Fibroblast of the conjunctiva (primary cell): ENCODE measurements at regions not wholly inside any gene's neighbourhood (a gene's known extent, or its start where the extent isn't known, plus 50 kb on each side); places are given as distances from the start of the nearest gene placed in this dataset.

ENCODE experiments used
- DNase-seq: peaks from one replicate; pipeline ENCODE4 v3.0.0-alpha.2; 2010; ENCODE audit warnings: low read depth

DNA sequence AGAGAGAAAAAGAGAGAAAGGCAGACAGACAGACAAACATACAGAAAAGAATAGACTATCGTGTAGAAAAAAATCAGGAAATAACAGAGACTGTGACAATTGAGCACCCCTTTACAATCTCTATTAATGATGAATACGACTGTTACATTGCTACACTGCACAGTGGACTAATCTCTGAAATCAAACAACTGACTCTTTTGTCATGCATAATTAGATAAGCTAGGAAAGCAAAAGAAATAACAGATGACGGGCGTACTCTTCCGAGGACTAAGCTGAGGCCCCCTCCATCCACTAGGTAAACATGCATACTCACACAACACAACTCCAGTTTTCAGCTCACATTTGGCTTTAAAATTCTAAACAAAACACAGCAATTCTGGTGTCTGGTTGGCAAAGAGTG is 267.0 kb downstream of the NOL4 start:
- DNase-seq: no peak

DNA sequence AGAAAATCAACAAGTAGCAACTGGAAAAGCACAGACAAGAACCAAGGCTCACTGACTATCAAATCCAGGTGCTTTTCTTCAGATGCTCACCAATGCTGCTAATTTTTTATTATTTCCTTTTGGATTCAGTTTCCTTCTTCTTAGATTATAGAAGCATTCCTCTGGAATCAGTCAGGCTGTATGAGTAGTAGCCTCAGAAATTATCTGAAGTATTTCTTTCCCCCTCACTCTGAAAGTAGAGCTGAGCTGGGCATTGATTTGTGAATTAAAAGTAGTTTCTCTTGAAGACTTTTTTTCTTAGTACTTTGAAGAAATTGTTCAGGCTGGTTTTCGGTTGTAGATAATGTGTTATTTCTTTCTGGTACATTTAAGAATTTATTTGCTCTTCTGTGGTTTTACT is 273.7 kb downstream of the NOL4 start:
- DNase-seq: no peak

DNA sequence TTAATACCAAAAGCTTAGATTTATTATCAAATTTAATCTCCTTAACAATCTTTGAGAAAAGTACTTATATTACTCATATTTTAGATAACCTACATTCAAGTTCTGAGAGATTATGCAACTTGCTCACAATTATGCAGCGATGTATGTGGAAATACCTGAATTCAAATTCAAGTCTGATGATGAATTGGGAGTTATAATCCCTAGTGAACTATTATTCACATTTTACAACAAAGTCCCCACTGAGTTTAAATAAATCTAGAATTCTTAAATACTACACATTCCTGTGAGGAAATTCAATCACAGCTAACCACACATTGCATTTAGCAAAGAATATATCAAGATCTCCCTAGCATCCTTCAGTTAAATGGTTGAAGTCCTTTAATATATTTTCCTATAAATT is 278.4 kb downstream of the NOL4 start:
- DNase-seq: no peak

DNA sequence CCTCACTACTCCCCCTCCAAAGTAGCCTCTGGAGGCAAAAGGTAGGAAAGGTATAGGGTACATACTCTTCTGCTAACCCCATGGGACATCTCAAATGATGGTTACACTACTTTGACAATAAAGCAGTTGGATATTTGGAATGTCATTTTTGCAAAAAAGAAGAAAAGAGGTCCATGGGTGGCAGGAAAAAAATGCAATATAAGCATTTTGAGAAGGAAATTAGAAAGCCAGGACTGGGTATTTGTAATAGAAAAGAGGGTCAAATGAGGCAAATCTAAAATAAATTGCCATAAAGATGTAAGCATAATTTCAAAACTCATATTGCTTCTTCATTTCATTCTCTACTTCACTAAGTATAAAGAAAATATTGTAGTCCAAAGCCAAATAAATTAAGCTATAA is 280.2 kb downstream of the NOL4 start:
- DNase-seq: no peak

DNA sequence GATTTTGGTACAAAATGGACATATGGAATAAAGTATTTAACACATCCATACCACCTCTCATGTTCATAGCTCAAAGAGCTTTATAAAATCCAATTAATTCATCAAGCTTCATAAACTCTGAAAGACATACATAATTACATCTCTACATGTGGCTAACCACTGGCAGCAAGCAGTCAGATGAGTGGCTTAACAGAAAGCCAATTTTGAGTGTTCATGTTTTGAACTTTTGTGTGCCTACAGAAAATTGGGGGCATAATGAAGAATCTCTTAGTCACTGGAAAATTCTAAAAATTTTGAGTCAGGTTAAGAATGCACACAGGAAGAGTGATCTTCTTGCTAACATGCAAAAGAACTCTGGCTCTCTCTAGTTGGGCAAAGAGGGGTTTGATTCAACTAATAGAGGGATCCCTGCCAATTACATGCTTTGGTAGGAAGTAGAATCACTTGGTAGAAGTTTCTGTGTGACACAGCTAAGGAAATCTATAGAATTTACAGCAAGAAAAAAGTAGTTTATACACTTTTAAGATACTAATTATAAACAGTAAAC is 287.4 kb downstream of the NOL4 start:
- DNase-seq: no peak

DNA sequence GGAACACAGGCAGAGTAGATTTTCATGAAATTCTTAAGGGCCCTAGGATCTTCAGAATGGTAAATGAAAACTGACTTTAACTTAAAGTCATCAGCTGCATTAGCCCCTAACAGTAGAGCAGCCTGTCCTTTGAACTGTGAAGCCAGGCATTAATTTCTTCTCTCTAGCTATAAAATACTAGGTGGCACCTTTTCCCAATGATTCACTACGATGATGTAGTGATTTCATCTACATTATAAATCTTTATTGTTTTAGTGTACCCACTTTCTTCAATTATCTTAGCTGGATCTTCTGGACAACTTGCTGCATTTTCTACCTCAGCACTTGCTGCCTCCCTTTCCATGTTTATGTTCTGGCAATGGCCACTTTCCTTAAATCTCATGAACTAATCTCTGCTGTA is 290.5 kb downstream of the NOL4 start:
- DNase-seq: no peak

DNA sequence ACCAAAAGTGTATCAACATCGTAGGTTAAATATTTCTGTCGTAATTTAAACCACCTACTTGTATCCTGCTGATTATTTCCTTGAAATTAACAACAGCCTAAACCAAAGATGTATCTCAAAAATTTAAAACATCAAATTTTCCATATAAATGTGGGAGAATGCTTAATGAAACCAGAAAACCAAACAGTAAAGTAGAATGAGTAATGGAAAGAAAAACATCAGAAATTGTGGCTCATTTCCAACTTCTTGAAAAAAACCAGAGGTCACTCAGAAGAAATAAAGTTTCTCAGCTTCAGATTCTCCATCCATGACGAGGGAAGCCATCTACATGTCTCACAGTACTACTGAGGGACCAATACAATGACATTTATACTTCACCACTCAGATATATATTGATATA is 296.5 kb downstream of the NOL4 start:
- DNase-seq: peak; percentile 5

DNA sequence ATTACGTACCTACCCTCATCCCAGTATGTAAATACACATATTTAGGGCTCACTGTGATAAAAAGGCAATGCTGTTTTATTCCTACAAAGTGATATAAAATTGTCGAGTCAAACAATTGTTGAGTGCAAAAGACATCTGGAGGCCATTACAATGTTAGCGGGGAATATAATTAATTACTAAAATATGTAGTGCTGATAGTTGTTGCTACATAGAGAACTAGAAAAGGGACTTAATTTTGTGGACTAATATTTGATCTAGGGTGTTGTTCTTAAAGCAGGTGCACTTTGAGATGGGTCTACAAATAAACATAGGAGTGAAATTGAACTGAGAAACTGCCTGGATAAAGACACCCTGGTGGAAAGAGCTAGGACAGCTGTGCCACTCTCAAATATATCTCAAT is 300.1 kb downstream of the NOL4 start:
- no peak for DNase-seq

DNA sequence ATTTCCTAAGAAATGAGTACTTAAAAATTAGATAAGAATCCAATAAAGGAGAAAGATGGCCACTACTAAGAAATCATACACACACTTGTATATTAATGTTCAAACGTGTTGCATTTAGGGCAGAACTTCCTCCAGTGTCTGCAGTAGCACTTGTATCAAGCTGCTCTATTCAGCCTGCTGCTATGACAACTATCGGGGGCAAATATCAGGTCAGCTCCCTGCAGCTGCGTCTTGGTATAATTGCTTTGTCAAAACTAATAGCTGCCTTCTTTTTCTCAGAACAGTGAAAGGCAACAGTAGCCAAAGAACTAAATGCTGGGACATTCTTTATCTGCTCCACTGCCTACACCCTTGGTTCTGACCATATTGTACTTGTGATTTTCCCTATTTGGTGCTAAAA is 300.7 kb downstream of the NOL4 start:
- no peak for DNase-seq

DNA sequence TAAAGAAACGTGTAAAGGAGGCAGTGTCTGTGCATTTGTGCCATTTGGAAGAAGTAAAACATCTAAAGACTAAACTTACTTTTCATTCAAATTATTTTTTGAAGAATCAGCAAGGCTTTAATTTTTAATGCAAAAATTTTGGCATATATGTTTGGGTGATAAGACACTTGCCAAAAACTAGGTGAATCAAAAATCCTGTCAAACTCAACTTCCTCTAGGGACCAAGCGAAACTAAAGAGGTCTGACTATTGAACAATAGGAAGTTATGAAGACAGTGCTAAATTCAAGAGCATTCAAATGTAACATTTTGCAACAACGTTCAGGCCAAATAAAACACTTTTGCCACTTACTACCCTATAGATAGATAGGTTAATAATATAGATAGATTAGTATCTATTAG is 306.1 kb downstream of the NOL4 start:
- no peak for DNase-seq

DNA sequence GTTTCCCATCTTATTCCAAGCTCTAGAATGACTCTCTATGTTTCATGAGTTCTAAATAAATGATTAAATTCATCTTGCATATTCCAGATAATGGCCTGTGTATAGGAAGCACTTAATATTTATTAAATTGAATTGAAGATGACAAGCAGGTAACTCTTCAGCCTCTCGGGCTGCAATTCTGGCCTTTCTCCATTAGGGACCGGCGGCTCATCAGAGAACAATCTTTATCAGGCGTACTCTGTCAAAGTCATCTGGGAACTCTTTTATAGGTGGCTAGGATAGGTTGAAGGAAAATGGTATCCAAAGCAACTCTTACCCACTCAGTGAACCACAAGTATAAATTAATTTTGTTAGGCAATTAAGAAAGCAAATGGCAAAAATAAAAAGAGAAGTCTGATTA is 308.5 kb downstream of the NOL4 start:
- DNase-seq: no peak

DNA sequence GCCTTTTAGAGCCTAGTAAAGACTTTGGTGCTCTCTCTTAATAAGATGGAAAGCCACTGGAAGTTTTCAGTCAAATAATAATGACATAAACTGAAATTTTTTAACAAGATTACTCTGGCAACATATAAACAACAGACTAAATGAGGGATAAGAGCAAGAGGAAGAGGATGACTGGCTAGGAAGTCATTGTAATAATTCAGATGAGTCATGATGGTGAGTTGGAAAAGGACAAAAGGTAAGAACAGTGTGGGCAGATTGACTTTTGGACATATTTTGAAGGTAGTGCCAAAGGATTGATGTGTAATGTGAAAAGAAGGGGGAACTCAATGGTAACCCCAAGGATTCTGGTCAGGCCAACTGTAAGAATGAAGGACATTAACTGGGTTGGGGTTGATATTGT is 310.3 kb downstream of the NOL4 start:
- DNase-seq: no peak

DNA sequence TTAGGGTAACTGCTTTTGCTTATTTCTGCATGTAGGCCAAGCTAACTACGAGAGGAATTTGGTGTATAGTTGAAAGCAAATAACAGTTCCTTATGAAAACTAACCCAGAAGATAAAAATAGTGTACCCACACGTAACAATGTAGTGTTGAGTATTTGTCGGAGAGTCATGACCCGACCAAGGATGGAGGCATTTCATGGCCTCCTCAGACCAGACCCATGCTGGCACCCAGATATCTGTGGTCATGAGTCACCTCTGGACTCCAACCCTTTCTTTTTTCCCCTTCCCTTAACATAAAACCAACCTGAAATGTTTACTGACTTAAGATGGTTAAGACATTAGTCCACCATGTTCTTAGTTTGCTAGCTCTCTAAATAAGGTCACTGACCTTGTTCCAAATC is 318.7 kb downstream of the NOL4 start:
- DNase-seq: no peak

DNA sequence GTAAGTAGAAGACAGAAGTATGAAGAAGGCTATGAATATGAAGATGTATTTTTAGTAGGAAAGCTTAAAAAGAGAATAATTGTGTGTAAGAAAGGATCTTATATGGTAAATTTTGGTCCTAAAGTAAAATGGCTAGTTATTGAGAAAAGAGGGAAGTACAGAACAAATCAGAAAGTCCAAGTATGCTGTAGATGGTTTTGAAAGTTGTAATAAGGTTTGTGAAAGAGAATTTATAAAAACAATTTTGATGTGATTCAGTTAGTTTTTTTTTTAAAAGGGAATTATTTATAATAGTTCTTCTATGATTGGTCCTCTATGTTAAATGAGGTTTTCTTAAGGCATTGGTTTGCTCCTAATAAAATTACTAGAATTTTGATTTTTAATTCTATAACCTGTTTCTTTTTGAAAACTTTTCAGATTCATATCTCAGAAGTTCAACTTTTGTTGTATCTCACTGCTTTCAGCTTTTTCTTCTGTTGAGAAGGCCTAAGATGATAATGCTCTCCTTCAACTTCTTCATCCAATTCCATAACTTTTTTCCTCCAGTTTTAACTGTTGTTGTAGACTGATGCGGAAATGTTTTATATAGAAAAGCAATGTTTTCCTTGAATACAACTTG is 322.7 kb downstream of the NOL4 start:
- no peak for DNase-seq

DNA sequence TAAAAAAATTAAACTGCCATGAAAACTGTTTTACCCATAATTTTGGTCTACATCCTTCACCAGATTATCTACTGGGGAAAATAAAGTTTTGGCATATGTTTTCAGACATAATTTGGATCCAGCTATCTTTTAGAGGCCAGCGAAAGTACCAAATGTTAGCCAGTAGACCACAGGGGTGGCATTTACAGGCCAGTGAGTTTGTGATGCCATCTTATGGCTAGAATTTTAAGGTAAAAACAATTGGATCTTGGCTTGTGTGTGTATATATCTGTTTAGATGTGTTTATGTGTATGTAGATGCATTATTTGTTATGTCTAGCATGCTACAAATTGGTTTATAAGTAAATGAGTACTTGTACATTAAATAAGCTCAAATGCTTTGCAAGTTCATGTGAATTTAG is 322.6 kb downstream of the ASXL3 start:
- DNase-seq: no peak

DNA sequence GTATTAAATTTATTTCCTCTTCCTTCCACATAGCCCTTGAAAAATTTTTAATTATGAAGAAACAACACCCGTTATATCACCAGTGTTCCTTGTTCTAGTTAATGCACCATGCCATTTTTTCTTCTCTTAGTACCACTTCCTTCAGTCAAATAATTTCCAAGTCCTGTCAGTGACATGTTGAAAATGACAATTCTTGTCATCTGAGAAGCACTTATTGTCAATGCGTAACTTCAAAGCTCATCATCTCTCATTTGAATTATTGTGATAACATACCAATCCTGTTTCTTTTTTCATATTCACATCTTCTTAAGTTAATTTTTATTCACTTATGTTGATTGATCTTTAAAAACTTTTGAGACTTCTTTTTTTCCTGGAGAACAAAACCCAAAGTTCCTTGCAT is 320.4 kb downstream of the ASXL3 start:
- no peak for DNase-seq

DNA sequence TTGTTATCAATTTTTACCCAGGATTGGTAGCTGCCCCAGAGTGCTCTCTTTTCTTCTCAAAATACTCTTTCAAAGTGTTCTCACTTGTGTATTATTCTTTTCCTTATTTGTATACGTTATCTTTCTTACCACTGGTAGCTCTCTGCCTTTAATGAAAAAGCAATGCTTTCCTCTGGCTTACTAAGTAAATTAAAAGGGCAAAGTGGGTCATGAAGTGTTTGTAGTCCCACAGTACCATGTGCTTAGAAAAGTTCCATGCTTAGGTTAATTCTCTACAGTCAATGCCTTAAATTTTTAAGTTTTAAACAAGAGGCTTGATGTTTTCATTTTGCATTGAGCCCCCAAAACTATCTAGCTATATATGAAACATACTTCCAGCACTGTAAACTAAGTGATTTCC is 300.2 kb downstream of the ASXL3 start:
- no peak for DNase-seq

DNA sequence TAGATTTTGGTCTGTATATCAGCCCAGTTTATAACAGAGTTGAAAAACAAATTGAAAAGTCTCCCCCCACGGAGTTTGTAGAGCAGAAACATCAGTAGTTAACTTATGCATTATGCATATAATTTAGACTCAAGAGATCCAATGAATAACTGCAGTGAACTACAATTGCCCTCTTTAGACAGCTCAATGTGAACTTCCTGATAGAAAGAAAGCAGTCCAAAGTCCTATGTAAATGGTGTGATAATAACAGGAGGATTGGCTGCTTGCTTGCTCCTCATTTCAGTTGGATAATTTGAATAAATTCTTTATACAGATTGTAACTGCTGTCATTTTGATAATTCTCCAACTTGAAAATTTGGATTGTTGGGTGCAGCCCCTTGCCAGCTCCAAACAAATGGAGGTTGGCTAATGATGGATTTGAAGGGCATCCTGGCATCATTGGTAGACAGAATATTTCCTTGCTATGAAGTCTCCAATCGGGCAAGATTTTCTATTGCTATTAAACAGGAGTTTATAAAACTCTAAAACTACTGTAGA is 297.1 kb downstream of the ASXL3 start:
- no peak for DNase-seq

DNA sequence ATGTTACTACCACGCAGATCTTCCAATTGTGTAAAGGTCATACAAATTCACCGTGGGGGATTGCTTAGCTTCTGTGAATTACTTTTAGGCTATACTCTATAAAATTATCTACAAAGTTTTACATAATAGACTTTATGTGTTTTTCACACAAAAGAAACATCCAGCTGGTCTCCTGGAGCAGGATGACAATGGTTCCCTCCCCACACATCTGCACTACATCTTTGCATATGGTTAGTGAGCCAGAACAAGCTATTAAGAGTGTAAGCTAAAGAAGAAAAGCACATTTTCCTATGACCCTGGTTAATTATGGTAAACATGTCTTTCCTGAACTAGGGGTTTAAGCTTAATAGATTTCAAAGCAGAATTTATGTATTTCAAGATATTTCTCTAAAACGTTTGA is 295.1 kb downstream of the ASXL3 start:
- no peak for DNase-seq

DNA sequence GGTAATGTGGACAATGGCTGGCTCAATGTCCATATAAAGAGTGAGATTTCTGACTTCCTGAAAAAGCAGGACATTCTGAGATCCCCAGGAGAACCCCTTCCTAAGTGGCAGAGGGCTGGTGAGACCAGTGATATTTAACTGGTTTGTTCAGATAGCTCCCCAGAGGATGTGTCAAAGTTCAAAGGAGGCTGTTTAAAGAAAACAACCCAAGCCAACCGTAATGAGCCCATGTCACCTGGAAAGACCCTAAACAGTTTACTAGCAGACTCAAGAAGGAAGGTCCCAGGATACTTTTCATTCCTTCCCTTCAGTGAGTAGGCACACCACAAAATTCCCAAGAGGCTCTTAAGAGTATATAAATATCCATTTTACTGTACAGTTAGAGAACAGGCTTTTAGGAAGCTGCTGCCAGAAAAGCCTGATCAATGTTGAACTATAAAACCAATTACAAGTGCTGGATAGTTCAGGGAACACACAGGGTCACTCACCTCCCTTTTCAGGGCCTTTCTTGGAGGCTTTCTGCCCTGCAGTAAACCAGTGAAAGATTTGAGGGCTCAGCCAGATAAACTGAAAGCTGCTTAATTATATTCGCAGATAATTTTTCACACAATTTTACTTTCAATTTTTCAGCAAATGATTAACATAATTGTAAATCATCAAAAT is 293.5 kb downstream of the ASXL3 start:
- DNase-seq: no peak

DNA sequence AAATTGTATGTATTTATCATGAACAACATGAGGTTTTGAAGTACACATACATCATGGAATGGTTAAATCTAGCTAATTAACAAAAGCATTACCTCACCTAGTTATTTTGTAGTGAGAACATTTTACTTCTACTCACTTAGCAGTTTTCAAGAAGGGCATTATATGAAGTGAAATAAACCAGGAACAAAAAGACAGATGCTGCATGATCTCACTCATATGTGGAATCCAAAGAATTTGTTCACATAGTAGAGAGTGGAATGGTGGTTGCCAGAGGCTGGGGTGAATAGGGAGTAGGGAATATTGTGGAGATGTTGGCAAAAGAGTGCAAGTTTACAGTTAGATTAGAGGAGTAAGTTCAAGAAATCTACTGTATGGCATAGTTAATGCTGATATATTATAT is 292.0 kb downstream of the ASXL3 start:
- no peak for DNase-seq

DNA sequence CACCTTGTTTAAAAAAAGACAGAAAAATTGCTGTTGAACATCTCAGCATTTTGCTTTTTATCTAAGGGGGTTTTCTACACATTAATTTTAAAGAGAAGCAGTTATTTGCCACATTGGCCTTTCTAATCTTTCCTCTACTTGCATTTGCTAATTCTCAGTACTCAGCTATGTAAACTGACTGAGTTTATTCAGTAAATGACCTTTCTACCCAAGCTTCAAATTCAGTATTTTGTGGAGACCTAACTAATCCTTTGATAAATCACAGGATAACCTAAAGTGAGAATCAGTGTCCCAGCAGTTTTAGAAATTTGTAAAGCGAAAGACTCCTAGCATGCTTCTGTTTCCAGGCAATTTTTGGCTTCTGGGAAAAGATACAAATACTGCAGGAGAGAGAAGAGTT is 288.4 kb downstream of the ASXL3 start:
- no peak for DNase-seq

DNA sequence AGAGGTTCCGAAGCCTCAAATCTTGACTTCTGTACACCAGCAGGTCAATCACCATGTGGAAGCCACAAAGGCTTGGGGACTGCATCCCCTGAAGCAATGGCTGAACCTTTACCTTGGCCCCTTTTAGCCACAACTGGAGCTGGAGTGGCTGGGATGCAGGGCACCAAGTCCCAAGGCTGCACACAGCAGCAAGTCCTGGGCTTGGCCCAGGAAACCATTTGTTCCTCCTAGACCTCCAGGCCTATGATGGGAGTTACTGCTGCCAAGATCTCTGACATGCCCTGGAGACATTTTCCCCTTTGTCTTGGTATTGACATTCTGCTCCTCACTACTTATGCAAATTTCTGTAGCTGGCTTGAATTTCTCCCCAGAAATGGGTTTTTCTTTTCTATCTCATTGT is 285.9 kb downstream of the ASXL3 start:
- DNase-seq: no peak

DNA sequence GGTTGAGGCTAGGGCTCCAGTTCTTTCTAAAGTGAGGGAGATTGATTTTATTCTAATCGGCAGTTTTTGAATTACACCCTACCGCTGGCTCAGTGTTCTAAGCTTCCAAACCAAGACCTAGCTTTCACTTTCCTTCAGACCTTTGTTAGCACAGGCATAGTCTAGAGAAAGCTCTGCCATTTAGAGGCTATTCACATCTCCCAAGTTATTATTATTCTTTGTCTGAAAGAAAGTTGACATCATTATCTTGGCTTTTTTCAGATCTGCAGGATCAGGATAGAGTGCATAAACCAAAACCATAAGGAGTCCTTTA is 276.8 kb downstream of the ASXL3 start:
- DNase-seq: no peak
